GM13977 (cell line): ENCODE measurements at regions not wholly inside any gene's neighbourhood (a gene's known extent, or its start where the extent isn't known, plus 50 kb on each side); places are given as distances from the start of the nearest gene placed in this dataset.

Experiments
- DNase-seq: peaks from one replicate; pipeline ENCODE4 v3.0.0; 2012; ENCODE audit warnings: low spot score
- CTCF ChIP-seq: IDR thresholded peaks from 2 replicates; pipeline ENCODE4 v1.5.1; 2012; ENCODE audit warnings: mild to moderate bottlenecking, control low read depth; ENCODE audit not compliant: insufficient read depth; ENCODE audit errors: extremely low read depth, missing control alignments
- in situ Hi-C: fragments of 300-500 bp; cut with MboI; formaldehyde crosslinking; loops from one replicate; pipeline ENCODE4 v1.12.0; 2022; ENCODE audit warnings: low sequenced_read_pairs, low pct_unique_long_range_greater_than_20kb, mixed read lengths, inconsistent platforms; ENCODE audit not compliant: unreplicated experiment

DNA sequence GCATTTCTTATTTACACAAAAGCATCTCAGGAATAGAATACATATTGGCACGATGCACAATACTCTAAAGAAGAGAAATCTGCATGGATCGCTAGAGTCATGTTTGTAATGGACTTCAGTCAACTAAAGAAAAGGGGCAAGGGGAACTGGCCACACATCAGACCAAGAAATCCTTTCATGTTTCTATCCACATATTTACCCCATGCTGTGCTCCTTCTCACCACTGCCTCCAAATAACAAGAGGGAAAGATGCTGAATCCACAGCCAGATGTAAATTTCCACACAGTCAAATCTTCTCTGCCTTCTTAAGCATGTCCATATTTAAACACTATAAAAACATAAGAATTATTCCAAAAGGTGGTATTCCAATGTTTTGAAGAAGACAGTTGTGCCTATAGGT is 67.6 kb downstream of the COX18 start:
- DNase-seq = no peak
- in situ Hi-C loops = loop anchor here (25.0 kb wide), 2 partner anchors 290 to 515 kb away; no protein-coding TSS in a partner anchor
- no peak for TF ChIP-seq CTCF

DNA sequence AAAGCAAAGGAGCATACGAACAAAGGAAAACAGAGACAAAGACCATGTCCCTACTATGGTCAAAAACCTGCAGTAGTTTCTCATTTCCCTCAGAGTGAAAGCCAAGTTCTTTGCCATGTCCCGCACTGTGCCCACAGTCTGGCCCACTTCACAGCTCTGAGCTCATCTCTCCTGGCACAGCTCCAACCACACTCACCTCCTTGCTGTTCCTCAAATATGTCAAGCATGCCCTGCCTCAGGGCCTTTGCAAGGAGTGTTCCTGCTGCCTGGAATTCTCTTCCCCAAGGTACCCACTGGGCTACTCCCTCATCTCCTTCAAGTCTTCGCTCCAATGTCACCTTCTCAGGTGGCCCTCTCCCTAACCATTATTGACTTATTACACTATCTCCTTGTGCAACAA is 72.1 kb downstream of the COX18 start:
- in situ Hi-C loops = no loop called here
- DNase-seq = no peak
- no peak for TF ChIP-seq CTCF

- no peak for DNase-seq
- peak; percentile 1 for TF ChIP-seq CTCF
- in situ Hi-C loops = no loop called here
These were observed 74.8 kb downstream of the COX18 start for GRCh38 chr4:72994670-72995069.

DNA sequence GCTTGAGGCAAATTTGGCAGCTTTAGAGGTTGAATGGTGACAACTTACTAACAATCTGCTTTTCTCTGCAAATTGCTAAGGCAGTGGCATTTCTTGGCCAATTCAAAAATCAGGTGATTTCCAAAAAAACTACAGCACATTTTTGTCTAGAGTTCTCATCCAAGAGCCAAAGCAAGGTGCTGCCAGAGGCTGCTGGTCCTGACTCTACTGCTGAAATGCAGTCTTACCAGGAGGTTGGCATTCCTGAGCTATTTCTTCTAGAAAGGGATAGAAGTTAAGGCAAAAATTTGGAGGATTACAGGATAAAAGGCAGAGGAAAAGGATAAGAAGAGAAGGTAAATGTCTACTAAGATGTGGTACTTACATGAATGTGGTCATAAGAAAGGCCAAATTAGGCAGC is 75.6 kb downstream of the COX18 start:
- no peak for DNase-seq
- in situ Hi-C loops = no loop called here
- no peak for TF ChIP-seq CTCF

GRCh38 chr4:72991873-72992272 is 77.6 kb downstream of the COX18 start:
- in situ Hi-C loops = no loop called here
- no peak for TF ChIP-seq CTCF
- no peak for DNase-seq

DNA sequence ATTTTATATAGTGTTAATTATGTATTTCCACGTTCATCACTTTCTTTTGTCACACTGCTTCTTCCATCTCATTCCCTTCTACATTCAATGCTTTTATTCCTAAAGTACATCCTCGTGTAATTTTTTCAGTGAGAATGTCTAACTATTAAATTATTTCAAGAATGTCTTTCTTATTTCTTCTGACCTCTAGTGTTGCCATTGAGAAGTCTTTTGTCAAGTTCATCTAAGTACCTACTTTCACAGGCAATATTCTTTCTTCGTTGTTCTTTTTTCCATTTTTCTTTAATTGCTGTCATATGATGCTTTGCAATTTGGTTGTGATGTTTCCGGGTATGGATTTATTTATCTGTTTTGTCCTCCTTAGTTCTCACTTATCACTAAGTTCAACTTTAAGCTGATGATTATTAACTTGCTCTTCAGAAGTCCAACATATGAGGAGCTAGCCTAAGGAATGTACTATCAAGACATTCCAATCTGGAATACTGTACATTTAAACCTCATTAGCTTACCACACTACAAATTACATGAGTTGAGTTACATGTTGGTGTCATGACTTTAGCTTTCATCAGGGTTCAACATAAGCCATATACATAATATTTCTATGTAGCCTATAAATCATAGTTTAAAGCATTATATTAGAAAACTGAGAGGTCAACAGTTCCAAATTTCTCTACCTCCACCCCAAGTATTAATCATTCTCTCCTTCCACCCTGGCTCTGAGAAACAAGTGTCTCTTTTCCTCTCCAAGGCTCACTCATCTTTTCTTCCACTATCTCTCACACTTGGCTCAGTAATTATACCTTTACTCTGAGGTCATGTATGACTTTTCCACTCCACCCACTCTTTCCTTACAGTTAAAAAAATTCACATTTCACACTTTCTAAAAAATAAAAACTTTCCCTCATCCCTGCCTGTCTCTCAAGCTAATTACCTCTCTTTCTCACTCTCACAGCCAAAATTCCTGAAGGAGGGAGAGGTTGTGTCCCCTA is 81.5 kb downstream of the COX18 start:
- DNase-seq = no peak
- in situ Hi-C loops = no loop called here
- no peak for TF ChIP-seq CTCF
